Liver (tissue), 7 donors: ENCODE measurements at regions not wholly inside any gene's neighbourhood (a gene's known extent, or its start where the extent isn't known, plus 50 kb on each side); places are given as distances from the start of the nearest gene placed in this dataset.

ENCODE experiments used
- DNase-seq: peaks from one replicate; pipeline ENCODE4 v3.0.0-alpha.2; 2017; ENCODE audit warnings: low spot score
- H3K27ac ChIP-seq, 2 donors: one replicate each; pipeline ENCODE4 v1.7.0; 2013; ENCODE audit warnings: inconsistent platforms in 2 of 2, low read length in 2 of 2, control low read depth in 1 of 2, low read depth in 1 of 2, mild to moderate bottlenecking in 1 of 2
- H3K27me3 ChIP-seq, 4 donors: one replicate each; pipeline versions ENCODE4 v1.6.1 to v1.7.0; 2013; ENCODE audit warnings: low read length in 3 of 4, inconsistent platforms in 1 of 4, mild to moderate bottlenecking in 1 of 4, moderate library complexity in 1 of 4; ENCODE audit not compliant: control insufficient read depth in 4 of 4, insufficient read depth in 4 of 4
- H3K36me3 ChIP-seq, 4 donors: one replicate each; pipeline versions ENCODE4 v1.6.1 to v1.7.0; 2013; ENCODE audit warnings: low read length in 3 of 4, mild to moderate bottlenecking in 3 of 4, low read depth in 1 of 4, moderate library complexity in 1 of 4; ENCODE audit not compliant: control insufficient read depth in 4 of 4, insufficient read depth in 3 of 4
- H3K4me1 ChIP-seq, 4 donors: one replicate each; pipeline versions ENCODE4 v1.6.1 to v1.7.0; 2013; ENCODE audit warnings: low read length in 3 of 4, mild to moderate bottlenecking in 3 of 4, moderate library complexity in 1 of 4; ENCODE audit not compliant: control insufficient read depth in 4 of 4, insufficient read depth in 4 of 4
- H3K4me3 ChIP-seq, 3 donors: one replicate each; pipeline versions ENCODE4 v1.6.1 to v1.7.0; 2013; ENCODE audit warnings: low read length in 3 of 3, control low read depth in 1 of 3, low read depth in 1 of 3, mild to moderate bottlenecking in 1 of 3
- H3K9ac ChIP-seq, 2 donors: one replicate each; pipeline ENCODE4 v1.7.0; 2013; ENCODE audit warnings: low read length in 2 of 2, mild to moderate bottlenecking in 2 of 2, moderate library complexity in 2 of 2, control low read depth in 1 of 2, low read depth in 1 of 2
- H3K9me3 ChIP-seq, 4 donors: one replicate each; pipeline versions ENCODE4 v1.6.1 to v1.7.0; 2013; ENCODE audit warnings: low read length in 3 of 4; ENCODE audit not compliant: control insufficient read depth in 4 of 4
- FOXA2 ChIP-seq: IDR thresholded peaks from 2 replicates; pipeline ENCODE4 v1.6.1; 2016; ENCODE audit warnings: antibody characterized with exemption
- GABPA ChIP-seq, 2 donors: IDR thresholded peaks in 1 of 2; conservative IDR thresholded peaks in 1 of 2; 2 replicates each; pipeline ENCODE4 v1.6.1; 2016; ENCODE audit warnings: antibody characterized with exemption in 2 of 2, mild to moderate bottlenecking in 1 of 2, moderate library complexity in 1 of 2
- HNF4A ChIP-seq, 2 donors: conservative IDR thresholded peaks; 2 replicates each; pipeline ENCODE4 v1.6.1; 2016; ENCODE audit warnings: antibody characterized with exemption in 2 of 2, mild to moderate bottlenecking in 2 of 2
- HNF4G ChIP-seq: IDR thresholded peaks from 2 replicates; pipeline ENCODE4 v1.6.1; 2016; ENCODE audit warnings: antibody characterized with exemption
- JUND ChIP-seq, 2 donors: IDR thresholded peaks; 2 replicates each; pipeline ENCODE4 v1.6.1; 2016; ENCODE audit warnings: antibody characterized with exemption in 2 of 2
- NR2F2 ChIP-seq: IDR thresholded peaks from 2 replicates; pipeline ENCODE4 v1.6.1; 2016; ENCODE audit warnings: antibody characterized with exemption
- RAD21 ChIP-seq, 2 donors: IDR thresholded peaks; 2 replicates each; pipeline ENCODE4 v1.6.1; 2016; ENCODE audit warnings: antibody characterized with exemption in 2 of 2, mild to moderate bottlenecking in 2 of 2
- SP1 ChIP-seq: IDR thresholded peaks from 2 replicates; pipeline ENCODE4 v1.6.1; 2018; ENCODE audit warnings: antibody characterized with exemption, mild to moderate bottlenecking
- TAF1 ChIP-seq: conservative IDR thresholded peaks from 2 replicates; pipeline ENCODE4 v1.6.1; 2016; ENCODE audit warnings: antibody characterized with exemption, mild to moderate bottlenecking
- YY1 ChIP-seq: IDR thresholded peaks from 2 replicates; pipeline ENCODE4 v1.6.1; 2016; ENCODE audit warnings: antibody characterized with exemption, mild to moderate bottlenecking
- WGBS: extraction: QIAGEN DNeasy Blood & Tissue Kit; methylation state at CpG from one replicate; pipeline ENCODE4 v1.1.7; 2013; 5-methylcytosine and 5-hydroxymethylcytosine counted together
- TF ChIP-seq, protein P1 (sequence below): IDR thresholded peaks from 2 replicates; pipeline ENCODE4 v1.6.1; 2016; ENCODE audit warnings: antibody characterized with exemption, mild to moderate bottlenecking
- TF ChIP-seq, protein P2 (sequence below): IDR thresholded peaks from 2 replicates; pipeline ENCODE4 v1.6.1; 2016; ENCODE audit warnings: antibody characterized with exemption
- TF ChIP-seq, protein P3 (sequence below): IDR thresholded peaks from 2 replicates; pipeline ENCODE4 v1.6.1; 2016; ENCODE audit warnings: antibody characterized with exemption
- donor health status: healthy.
- donor health status: healthy.
- donor health status: healthy.
- donor health status: healthy.

DNA sequence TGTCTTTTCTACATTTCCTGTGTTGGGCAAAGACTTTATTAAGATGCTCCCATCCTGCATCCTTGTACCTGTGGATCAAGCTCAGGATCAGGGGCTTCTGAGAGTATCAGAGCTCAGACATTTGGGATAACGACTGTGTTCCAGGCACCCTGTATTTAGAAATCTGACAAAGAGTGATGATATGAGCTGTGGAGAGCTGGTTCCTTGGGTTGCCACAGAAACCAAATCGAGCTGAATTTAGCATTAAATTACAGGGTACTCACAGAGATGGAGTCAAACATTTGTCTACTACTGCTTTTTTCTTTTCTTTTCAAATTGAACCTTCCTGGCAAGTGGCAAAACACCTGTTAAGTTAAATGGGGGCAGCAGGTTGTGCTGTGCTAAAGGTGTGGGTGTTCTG is 110.6 kb downstream of the XCL2 start (continued):
- TF ChIP-seq, protein P1, sequence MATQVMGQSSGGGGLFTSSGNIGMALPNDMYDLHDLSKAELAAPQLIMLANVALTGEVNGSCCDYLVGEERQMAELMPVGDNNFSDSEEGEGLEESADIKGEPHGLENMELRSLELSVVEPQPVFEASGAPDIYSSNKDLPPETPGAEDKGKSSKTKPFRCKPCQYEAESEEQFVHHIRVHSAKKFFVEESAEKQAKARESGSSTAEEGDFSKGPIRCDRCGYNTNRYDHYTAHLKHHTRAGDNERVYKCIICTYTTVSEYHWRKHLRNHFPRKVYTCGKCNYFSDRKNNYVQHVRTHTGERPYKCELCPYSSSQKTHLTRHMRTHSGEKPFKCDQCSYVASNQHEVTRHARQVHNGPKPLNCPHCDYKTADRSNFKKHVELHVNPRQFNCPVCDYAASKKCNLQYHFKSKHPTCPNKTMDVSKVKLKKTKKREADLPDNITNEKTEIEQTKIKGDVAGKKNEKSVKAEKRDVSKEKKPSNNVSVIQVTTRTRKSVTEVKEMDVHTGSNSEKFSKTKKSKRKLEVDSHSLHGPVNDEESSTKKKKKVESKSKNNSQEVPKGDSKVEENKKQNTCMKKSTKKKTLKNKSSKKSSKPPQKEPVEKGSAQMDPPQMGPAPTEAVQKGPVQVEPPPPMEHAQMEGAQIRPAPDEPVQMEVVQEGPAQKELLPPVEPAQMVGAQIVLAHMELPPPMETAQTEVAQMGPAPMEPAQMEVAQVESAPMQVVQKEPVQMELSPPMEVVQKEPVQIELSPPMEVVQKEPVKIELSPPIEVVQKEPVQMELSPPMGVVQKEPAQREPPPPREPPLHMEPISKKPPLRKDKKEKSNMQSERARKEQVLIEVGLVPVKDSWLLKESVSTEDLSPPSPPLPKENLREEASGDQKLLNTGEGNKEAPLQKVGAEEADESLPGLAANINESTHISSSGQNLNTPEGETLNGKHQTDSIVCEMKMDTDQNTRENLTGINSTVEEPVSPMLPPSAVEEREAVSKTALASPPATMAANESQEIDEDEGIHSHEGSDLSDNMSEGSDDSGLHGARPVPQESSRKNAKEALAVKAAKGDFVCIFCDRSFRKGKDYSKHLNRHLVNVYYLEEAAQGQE = no peak
- TF ChIP-seq YY1 (no peak), RAD21 (IDR thresholded peaks at IDR 0.05) (no peak), FOXA2 (no peak), TAF1 (no peak)
- TF ChIP-seq, protein P2, sequence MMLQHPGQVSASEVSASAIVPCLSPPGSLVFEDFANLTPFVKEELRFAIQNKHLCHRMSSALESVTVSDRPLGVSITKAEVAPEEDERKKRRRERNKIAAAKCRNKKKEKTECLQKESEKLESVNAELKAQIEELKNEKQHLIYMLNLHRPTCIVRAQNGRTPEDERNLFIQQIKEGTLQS = no peak

DNA sequence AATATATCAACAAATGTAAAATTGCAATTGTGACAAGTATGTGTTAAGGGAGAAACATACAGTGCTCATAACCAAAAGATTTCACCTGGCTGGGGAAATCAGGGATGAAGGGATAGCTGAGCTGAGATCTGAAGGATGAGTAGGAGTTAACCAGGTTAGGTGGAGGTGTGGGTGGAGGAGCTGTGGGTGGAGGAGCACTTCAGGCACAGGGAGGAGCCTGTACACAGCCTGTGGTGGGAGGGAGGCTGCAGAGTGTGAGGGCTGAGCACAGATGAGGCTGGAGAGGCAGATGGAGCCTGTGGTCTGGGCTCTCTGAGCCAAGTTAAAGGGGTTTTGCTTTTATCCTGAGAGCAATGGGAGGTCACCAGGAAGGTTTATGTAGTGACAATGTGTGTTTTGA is 111.9 kb downstream of the XCL2 start:
- H3K9ac ChIP-seq = no peak overlapping the region
- H3K27ac ChIP-seq = no peak overlapping the region
- DNase-seq = no peak
- no peaks in the 10 kb centered on the region for H3K9me3 ChIP-seq
- TF ChIP-seq SP1 (no peak), GABPA (IDR thresholded peaks at IDR 0.05 in 1 of 2, conservative IDR thresholded peaks at IDR 0.05 in 1 of 2) (no peak), HNF4G (no peak), JUND (IDR thresholded peaks at IDR 0.05) (no peak), RAD21 (IDR thresholded peaks at IDR 0.05) (no peak), FOXA2 (no peak), HNF4A (conservative IDR thresholded peaks at IDR 0.05) (no peak), NR2F2 (no peak)
- TF ChIP-seq, protein P1 = no peak
- H3K36me3 ChIP-seq = no peaks in the 10 kb centered on the region
- H3K4me3 ChIP-seq = no peak overlapping the region
- no peaks in the 10 kb centered on the region for H3K27me3 ChIP-seq
- no peaks in the 10 kb centered on the region for H3K4me1 ChIP-seq

DNA sequence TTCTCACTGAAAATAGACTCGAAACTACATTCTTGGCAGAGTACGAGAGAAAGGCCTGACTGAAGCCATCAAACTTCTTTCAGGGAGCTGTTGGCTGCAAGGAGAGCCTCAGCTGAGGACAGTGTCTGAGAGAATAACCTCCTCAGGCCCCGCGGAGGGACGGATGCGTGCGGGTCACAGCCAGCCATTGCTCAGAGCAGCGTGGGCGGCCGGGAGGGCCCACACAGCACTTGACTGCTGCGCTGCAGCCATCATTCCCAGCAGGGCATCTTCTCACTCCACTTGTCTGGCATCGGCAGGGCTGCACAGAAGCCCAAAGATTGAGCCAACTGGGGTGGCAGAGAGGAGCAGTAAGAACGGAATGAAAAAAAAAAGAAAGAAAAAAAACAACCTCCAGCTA is 113.5 kb downstream of the XCL2 start:
- TF ChIP-seq HNF4A (conservative IDR thresholded peaks at IDR 0.05) (no peak), NR2F2 (no peak), RAD21 (IDR thresholded peaks at IDR 0.05) (no peak)
- TF ChIP-seq, protein P3, sequence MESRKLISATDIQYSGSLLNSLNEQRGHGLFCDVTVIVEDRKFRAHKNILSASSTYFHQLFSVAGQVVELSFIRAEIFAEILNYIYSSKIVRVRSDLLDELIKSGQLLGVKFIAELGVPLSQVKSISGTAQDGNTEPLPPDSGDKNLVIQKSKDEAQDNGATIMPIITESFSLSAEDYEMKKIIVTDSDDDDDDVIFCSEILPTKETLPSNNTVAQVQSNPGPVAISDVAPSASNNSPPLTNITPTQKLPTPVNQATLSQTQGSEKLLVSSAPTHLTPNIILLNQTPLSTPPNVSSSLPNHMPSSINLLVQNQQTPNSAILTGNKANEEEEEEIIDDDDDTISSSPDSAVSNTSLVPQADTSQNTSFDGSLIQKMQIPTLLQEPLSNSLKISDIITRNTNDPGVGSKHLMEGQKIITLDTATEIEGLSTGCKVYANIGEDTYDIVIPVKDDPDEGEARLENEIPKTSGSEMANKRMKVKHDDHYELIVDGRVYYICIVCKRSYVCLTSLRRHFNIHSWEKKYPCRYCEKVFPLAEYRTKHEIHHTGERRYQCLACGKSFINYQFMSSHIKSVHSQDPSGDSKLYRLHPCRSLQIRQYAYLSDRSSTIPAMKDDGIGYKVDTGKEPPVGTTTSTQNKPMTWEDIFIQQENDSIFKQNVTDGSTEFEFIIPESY = no peak

More for the DNA sequence above, 113.5 kb downstream of the XCL2 start:
- Histone ChIP-seq H3K9ac (no peak overlapping the region), H3K4me1 (no peaks in the 10 kb centered on the region), H3K27me3 (no peaks in the 10 kb centered on the region), H3K4me3 (no peak overlapping the region), H3K36me3 (no peaks in the 10 kb centered on the region), H3K27ac (no peak overlapping the region), H3K9me3 (no peaks in the 10 kb centered on the region)
- no peak for DNase-seq
- 91% methylated on average over 13 of the region's 13 CpGs for WGBS
